ENCODE measurements at regions not wholly inside any gene's neighbourhood (a gene's known extent, or its start where the extent isn't known, plus 50 kb on each side); places are given as distances from the start of the nearest gene placed in this dataset.
"Not testable (repeated sequence)": the region's sequence is repeated elsewhere in the genome, so short reads cannot be mapped to it uniquely, and the experiment has no call there.

- ATAC-seq (no peak), DNase-seq (no peak)
- POLR2A ChIA-PET: no interaction called here
- H3K27me3 Mint-ChIP-seq: no peaks in the 10 kb centered on the region
- no peak overlapping the region for H3K27ac Mint-ChIP-seq
- peaks cover 0 to 8% (median 0%) of the 10 kb centered on the region in 9 donors for H3K9me3 Mint-ChIP-seq
- no peak overlapping the region for H3K4me3 Mint-ChIP-seq
- no peaks in the 10 kb centered on the region for H3K4me1 Mint-ChIP-seq
- no peaks in the 10 kb centered on the region for H3K36me3 Mint-ChIP-seq
These were observed 342.8 kb upstream of the NDST4 start for GRCh38 chr4:115456231-115456630.

- Mint-ChIP-seq H3K9me3 (peaks cover 0 to 19% (median 2%) of the 10 kb centered on the region in 9 donors), H3K27me3 (no peaks in the 10 kb centered on the region), H3K27ac (no peak overlapping the region), H3K4me3 (no peak overlapping the region), H3K36me3 (no peaks in the 10 kb centered on the region), H3K4me1 (no peaks in the 10 kb centered on the region)
- ATAC-seq (no peak), DNase-seq (no peak)
- POLR2A ChIA-PET: no interaction called here
These were observed 340.8 kb upstream of the NDST4 start for GRCh38 chr4:115454228-115454627.

GRCh38 chr4:115453416-115453815 is 340.0 kb upstream of the NDST4 start:
- POLR2A ChIA-PET: no interaction called here
- ATAC-seq (no peak), DNase-seq (no peak)
- Mint-ChIP-seq H3K4me1 (no peaks in the 10 kb centered on the region), H3K27ac (no peak overlapping the region), H3K36me3 (no peaks in the 10 kb centered on the region), H3K9me3 (peaks cover 0 to 19% (median 2%) of the 10 kb centered on the region in 9 donors), H3K27me3 (no peaks in the 10 kb centered on the region), H3K4me3 (no peak overlapping the region)

DNA sequence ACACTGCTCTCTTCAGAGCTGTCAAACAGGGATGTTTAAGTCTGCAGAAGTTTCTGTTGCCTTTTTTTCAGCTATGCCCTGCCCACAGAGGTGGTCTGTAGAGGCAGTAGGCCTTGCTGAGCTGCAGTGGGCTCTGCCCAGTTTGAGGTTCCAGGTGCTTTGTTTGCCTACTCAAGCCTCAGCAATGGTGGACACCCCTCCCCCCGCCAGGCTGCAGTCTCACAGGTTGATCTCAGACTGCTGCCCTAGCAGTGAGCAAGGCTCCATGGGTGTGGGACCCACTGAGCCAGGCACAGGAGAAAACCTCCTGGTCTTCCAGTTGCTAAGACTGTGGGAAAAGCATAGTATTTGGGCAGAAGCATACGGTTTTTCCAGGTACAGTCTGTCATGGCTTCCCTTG is 338.8 kb upstream of the NDST4 start:
- H3K27me3 Mint-ChIP-seq, H3K4me3 Mint-ChIP-seq, H3K4me1 Mint-ChIP-seq, H3K27ac Mint-ChIP-seq, POLR2A ChIA-PET, ATAC-seq, DNase-seq, H3K36me3 Mint-ChIP-seq: not testable (repeated sequence)
- H3K9me3 Mint-ChIP-seq: peaks cover 0 to 19% (median 3%) of the 10 kb centered on the region in 9 donors

GRCh38 chr4:115437739-115438138 is 324.3 kb upstream of the NDST4 start:
- Mint-ChIP-seq H3K9me3 (peaks cover 0 to 10% (median 2%) of the 10 kb centered on the region in 9 donors), H3K27ac (no peak overlapping the region), H3K4me1 (no peaks in the 10 kb centered on the region), H3K4me3 (no peak overlapping the region), H3K27me3 (no peaks in the 10 kb centered on the region), H3K36me3 (no peaks in the 10 kb centered on the region)
- POLR2A ChIA-PET: no interaction called here
- DNase-seq: no peak
- ATAC-seq: no peak

- DNase-seq (no peak), ATAC-seq (no peak)
- Mint-ChIP-seq H3K4me3 (no peak overlapping the region), H3K27me3 (no peaks in the 10 kb centered on the region), H3K4me1 (no peaks in the 10 kb centered on the region), H3K9me3 (peaks cover 0 to 6% (median 0%) of the 10 kb centered on the region in 9 donors), H3K36me3 (no peaks in the 10 kb centered on the region), H3K27ac (no peak overlapping the region)
- POLR2A ChIA-PET: no interaction called here
These were observed 320.1 kb upstream of the NDST4 start for GRCh38 chr4:115433491-115433890.

GRCh38 chr4:115430024-115430423 is 316.6 kb upstream of the NDST4 start:
- H3K27me3 Mint-ChIP-seq: no peaks in the 10 kb centered on the region
- no peak for DNase-seq
- H3K36me3 Mint-ChIP-seq: no peaks in the 10 kb centered on the region
- no peaks in the 10 kb centered on the region for H3K4me1 Mint-ChIP-seq
- H3K27ac Mint-ChIP-seq: no peak overlapping the region
- H3K4me3 Mint-ChIP-seq: no peak overlapping the region
- ATAC-seq: no peak
- POLR2A ChIA-PET: no interaction called here
- H3K9me3 Mint-ChIP-seq: peaks cover 0 to 6% (median 0%) of the 10 kb centered on the region in 9 donors

GRCh38 chr4:115428455-115428854 is 315.0 kb upstream of the NDST4 start:
- Mint-ChIP-seq H3K4me1 (no peaks in the 10 kb centered on the region), H3K4me3 (no peak overlapping the region), H3K9me3 (peaks cover 0 to 3% (median 0%) of the 10 kb centered on the region in 9 donors), H3K27me3 (no peaks in the 10 kb centered on the region), H3K36me3 (no peaks in the 10 kb centered on the region), H3K27ac (no peak overlapping the region)
- ATAC-seq: no peak
- POLR2A ChIA-PET: no interaction called here
- no peak for DNase-seq

DNA sequence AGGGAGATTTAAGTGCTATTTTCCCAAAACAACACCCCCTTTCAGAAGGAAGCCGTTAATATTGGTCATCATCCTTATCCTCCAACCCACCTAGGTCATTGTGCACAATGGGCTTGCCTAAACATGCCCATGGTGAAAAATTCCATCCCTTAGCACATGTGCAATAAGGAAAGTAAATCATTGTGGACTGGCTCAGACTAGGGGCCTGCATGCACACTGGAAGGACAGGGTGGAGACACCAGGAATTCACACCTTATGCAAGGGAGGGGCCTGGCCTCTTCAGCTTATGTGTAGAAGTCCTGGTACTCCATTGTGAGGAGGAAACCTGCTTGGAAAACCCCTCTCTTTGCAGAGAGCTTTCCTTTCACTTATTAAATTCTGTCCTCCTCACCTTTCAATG is 311.4 kb upstream of the NDST4 start:
- H3K27me3 Mint-ChIP-seq: no peaks in the 10 kb centered on the region
- no peak for DNase-seq
- POLR2A ChIA-PET: no interaction called here
- peaks cover 0 to 10% (median 0%) of the 10 kb centered on the region in 3 donors for H3K36me3 Mint-ChIP-seq
- ATAC-seq: no peak
- H3K4me3 Mint-ChIP-seq: no peak overlapping the region
- peaks cover 0 to 18% (median 6%) of the 10 kb centered on the region in 9 donors for H3K9me3 Mint-ChIP-seq
- H3K4me1 Mint-ChIP-seq: no peaks in the 10 kb centered on the region
- H3K27ac Mint-ChIP-seq: no peak overlapping the region

DNA sequence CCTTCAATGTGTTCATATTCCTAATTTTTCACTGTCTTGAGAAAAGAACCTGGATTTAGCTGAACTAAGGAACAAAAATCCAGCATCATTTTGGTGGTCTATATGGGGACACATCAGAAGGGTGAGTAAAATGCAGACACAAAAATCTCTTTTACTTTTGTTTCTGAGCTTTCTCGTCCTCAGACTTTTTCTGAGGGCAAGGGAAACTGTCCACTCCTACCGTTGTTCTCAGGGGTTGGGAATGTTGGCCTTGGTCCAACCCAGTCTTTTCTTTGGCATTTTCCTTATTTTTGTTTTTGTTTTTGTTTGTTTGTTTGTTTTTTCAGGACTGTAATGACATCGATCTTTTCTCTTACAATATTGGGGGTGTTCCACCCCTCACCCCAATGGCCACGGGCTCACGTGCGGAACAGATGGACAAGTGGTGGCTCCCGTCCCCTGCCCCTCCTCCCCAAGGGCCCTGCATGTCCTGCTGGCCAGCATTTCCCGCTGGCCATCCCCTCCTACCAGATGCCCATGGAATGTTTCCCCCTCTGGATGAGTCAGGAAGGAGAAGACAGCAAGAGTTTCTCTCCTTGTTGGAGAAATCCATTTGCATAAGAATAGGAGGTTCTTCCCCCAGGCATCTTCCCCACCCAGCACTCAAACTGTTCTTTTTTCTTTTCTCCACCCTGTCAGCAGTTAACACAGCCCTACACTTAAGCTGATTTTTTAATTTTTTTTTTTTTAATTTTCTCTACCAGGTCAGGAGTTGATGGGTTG is 305.4 kb upstream of the NDST4 start:
- peaks cover 0 to 10% (median 0%) of the 10 kb centered on the region in 3 donors for H3K36me3 Mint-ChIP-seq
- peaks cover 0 to 22% (median 6%) of the 10 kb centered on the region in 9 donors for H3K9me3 Mint-ChIP-seq
- no peak overlapping the region for H3K27ac Mint-ChIP-seq
- ATAC-seq: no peak
- no peak overlapping the region for H3K4me3 Mint-ChIP-seq
- no peak for DNase-seq
- POLR2A ChIA-PET: no interaction called here
- no peaks in the 10 kb centered on the region for H3K4me1 Mint-ChIP-seq
- H3K27me3 Mint-ChIP-seq: no peaks in the 10 kb centered on the region

- no peak for ATAC-seq
- H3K27ac Mint-ChIP-seq: no peak overlapping the region
These were observed 282.6 kb upstream of the NDST4 start for GRCh38 chr4:115396034-115396433.

DNA sequence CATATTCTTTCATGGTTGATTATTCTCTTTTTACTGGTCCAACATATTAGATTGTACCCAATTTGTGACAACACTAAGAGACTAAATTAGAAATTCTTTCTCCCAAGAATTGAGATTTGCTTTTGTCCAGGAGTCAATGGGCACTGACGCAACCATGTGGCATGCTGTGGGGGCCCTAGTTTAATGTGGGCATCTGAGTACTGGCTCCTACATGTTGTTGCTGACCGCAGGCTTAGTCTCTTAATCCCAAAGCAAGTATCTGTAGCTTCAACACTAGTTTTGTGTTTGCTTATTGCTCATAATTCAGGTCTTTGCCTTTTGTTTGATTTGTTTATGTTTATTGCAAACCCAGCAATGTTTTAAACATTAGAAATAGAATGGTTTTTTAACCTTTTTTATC is 263.4 kb upstream of the NDST4 start:
- no peaks in the 10 kb centered on the region for H3K36me3 Mint-ChIP-seq
- H3K4me3 Mint-ChIP-seq: no peak overlapping the region
- H3K27ac Mint-ChIP-seq: no peak overlapping the region
- ATAC-seq (no peak), DNase-seq (no peak)
- no peaks in the 10 kb centered on the region for H3K27me3 Mint-ChIP-seq
- POLR2A ChIA-PET: no interaction called here
- H3K9me3 Mint-ChIP-seq: peaks cover 0 to 10% (median 0%) of the 10 kb centered on the region in 9 donors
- no peaks in the 10 kb centered on the region for H3K4me1 Mint-ChIP-seq

More at GRCh38 chr4:115396034-115396433, 282.6 kb upstream of the NDST4 start:
- no peaks in the 10 kb centered on the region for H3K27me3 Mint-ChIP-seq
- no peaks in the 10 kb centered on the region for H3K36me3 Mint-ChIP-seq
- no peak overlapping the region for H3K4me3 Mint-ChIP-seq
- POLR2A ChIA-PET: no interaction called here
- DNase-seq: no peak
- peaks cover 0 to 26% (median 10%) of the 10 kb centered on the region in 9 donors for H3K9me3 Mint-ChIP-seq
- H3K4me1 Mint-ChIP-seq: no peaks in the 10 kb centered on the region

- Mint-ChIP-seq H3K9me3 (peaks cover 0 to 8% (median 0%) of the 10 kb centered on the region in 9 donors), H3K27me3 (no peaks in the 10 kb centered on the region), H3K4me3 (no peak overlapping the region), H3K36me3 (no peaks in the 10 kb centered on the region), H3K4me1 (no peaks in the 10 kb centered on the region), H3K27ac (no peak overlapping the region)
- ATAC-seq: no peak
- POLR2A ChIA-PET: no interaction called here
- DNase-seq: no peak
These were observed 261.2 kb upstream of the NDST4 start for GRCh38 chr4:115374621-115375020.

- Mint-ChIP-seq H3K36me3 (no peaks in the 10 kb centered on the region), H3K4me3 (no peak overlapping the region), H3K27me3 (no peaks in the 10 kb centered on the region), H3K27ac (no peak overlapping the region), H3K9me3 (peaks cover 0 to 2% (median 0%) of the 10 kb centered on the region in 9 donors), H3K4me1 (no peaks in the 10 kb centered on the region)
- DNase-seq: no peak
- POLR2A ChIA-PET: no interaction called here
- no peak for ATAC-seq
These were observed 257.1 kb upstream of the NDST4 start for GRCh38 chr4:115370490-115370889.

Measured in naive thymus-derived CD8-positive, alpha-beta T cell (primary cell).